SK-N-SH treated with all-trans-retinoic acid at 6 μM for 48 hours (cell line): ENCODE measurements at regions not wholly inside any gene's neighbourhood (a gene's known extent, or its start where the extent isn't known, plus 50 kb on each side); places are given as distances from the start of the nearest gene placed in this dataset.
"Not testable (repeated sequence)": the region's sequence is repeated elsewhere in the genome, so short reads cannot be mapped to it uniquely, and the experiment has no call there.

Experiments used
- BACH2 ChIP-seq: fragments of 250-450 bp; sonication (Bioruptor Pico); IDR thresholded peaks from 2 replicates; pipeline ENCODE4 v1.9.0; 2021; ENCODE audit warnings: mild to moderate bottlenecking, borderline replicate concordance
- TCF4 ChIP-seq: fragments of 250-450 bp; sonication (Bioruptor Pico); IDR thresholded peaks from 2 replicates; pipeline ENCODE4 v1.8.0; 2021; ENCODE audit warnings: mild to moderate bottlenecking, moderate library complexity, borderline replicate concordance
- ZFP3 ChIP-seq: fragments of 250-450 bp; sonication (Bioruptor Pico); IDR thresholded peaks from 2 replicates; pipeline ENCODE4 v1.5.0; 2020; ENCODE audit warnings: mild to moderate bottlenecking, moderate library complexity
- ZFP30 ChIP-seq: fragments of 450-650 bp; formaldehyde crosslinking; IDR thresholded peaks from 2 replicates; pipeline ENCODE4 v1.5.0; 2022; ENCODE audit warnings: mild to moderate bottlenecking, moderate library complexity

- TF ChIP-seq ZFP30 (CRISPR knock-in tag); BACH2 (CRISPR knock-in tag); ZFP3 (CRISPR knock-in tag); TCF4: not testable (repeated sequence)
Measured at GRCh38 chr11:106531648-106532047, 454.2 kb downstream of the AASDHPPT start.
